ENCODE measurements at regions not wholly inside any gene's neighbourhood (a gene's known extent, or its start where the extent isn't known, plus 50 kb on each side); places are given as distances from the start of the nearest gene placed in this dataset.

GRCh38 chr16:51592535-51593300 is 441.6 kb upstream of the SALL1 start:
- no peaks in the 10 kb centered on the region for H3K36me3 ChIP-seq (ENCODE audit: insufficient read depth in 1 of 2, low read depth in 1 of 2)
- H3K4me3 ChIP-seq, result no peak overlapping the region
- intact Hi-C loops (cut with DNase I), result no loop called here
- no peaks in the 10 kb centered on the region for H3K9me3 ChIP-seq
- H3K27ac ChIP-seq, result no peak overlapping the region
- H3K27me3 ChIP-seq (ENCODE audit: insufficient read depth in 3 of 3, low read length in 2 of 3), result no peaks in the 10 kb centered on the region
- no peaks in the 10 kb centered on the region for H3K4me1 ChIP-seq
- TF ChIP-seq CTCF (IDR thresholded peaks at IDR 0.05), result no peak
- DNase-seq (no peak), ATAC-seq (no peak)
- 47 to 48% (median 48%) methylated on average over 9 of the region's 9 CpGs for WGBS, 3 donors

- no peak for ATAC-seq
- no peak overlapping the region for H3K4me3 ChIP-seq
- no peak for TF ChIP-seq CTCF (IDR thresholded peaks at IDR 0.05)
- intact Hi-C loops (cut with DNase I), result no loop called here
- no peaks in the 10 kb centered on the region for H3K4me1 ChIP-seq
- H3K27ac ChIP-seq, result no peak overlapping the region
- no peaks in the 10 kb centered on the region for H3K36me3 ChIP-seq (ENCODE audit: insufficient read depth in 1 of 2, low read depth in 1 of 2)
- no peaks in the 10 kb centered on the region for H3K9me3 ChIP-seq
- DNase-seq, result no peak
- H3K27me3 ChIP-seq (ENCODE audit: insufficient read depth in 3 of 3, low read length in 2 of 3), result no peaks in the 10 kb centered on the region
- WGBS, 3 donors, result 7 to 9% (median 7%) methylated on average over 9 of the region's 9 CpGs
These were observed 441.0 kb upstream of the SALL1 start for GRCh38 chr16:51592001-51592501.

DNA sequence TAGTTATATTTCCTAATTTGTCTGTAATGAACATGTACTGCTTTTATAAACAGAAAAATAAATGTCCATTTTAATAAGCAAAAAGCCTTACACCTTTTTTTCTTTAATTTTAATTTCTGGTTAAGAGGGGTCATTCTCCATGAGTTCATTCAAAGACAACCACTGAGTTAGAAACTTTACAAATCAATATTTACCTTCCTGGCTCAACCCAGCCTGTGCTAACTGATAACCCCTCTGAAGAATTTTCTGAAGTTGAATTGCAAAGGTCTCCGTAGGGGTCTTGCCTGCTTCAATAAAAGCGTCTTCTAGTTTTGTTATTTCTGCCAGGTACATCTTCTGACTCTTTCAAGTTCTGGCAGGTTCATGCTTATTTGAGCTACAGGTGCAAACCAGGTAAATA is 440.4 kb upstream of the SALL1 start:
- no peak for TF ChIP-seq CTCF (IDR thresholded peaks at IDR 0.05)
- Histone ChIP-seq H3K4me3 (no peak overlapping the region), H3K4me1 (no peaks in the 10 kb centered on the region), H3K27ac (no peak overlapping the region), H3K9me3 (no peaks in the 10 kb centered on the region), H3K27me3 (ENCODE audit: insufficient read depth in 3 of 3, low read length in 2 of 3) (no peaks in the 10 kb centered on the region), H3K36me3 (ENCODE audit: insufficient read depth in 1 of 2, low read depth in 1 of 2) (no peaks in the 10 kb centered on the region)
- 16 to 27% (median 21%) methylated on average over 2 of the region's 2 CpGs for WGBS, 3 donors
- no peak for ATAC-seq
- intact Hi-C loops (cut with DNase I), result no loop called here
- no peak for DNase-seq

GRCh38 chr16:51579652-51580360 is 428.7 kb upstream of the SALL1 start:
- Histone ChIP-seq H3K9me3 (no peaks in the 10 kb centered on the region), H3K36me3 (ENCODE audit: insufficient read depth in 1 of 2, low read depth in 1 of 2) (no peaks in the 10 kb centered on the region), H3K27me3 (ENCODE audit: insufficient read depth in 3 of 3, low read length in 2 of 3) (no peaks in the 10 kb centered on the region), H3K4me1 (no peaks in the 10 kb centered on the region), H3K27ac (no peak overlapping the region), H3K4me3 (no peak overlapping the region)
- WGBS, 3 donors, result 64 to 74% (median 66%) methylated on average over 3 of the region's 3 CpGs
- intact Hi-C loops (cut with DNase I), result no loop called here
- no peak for ATAC-seq
- TF ChIP-seq CTCF (IDR thresholded peaks at IDR 0.05), result no peak
- no peak for DNase-seq

Measured in psoas muscle (tissue), 7 donors.